GM18867 (cell line): ENCODE measurements at regions not wholly inside any gene's neighbourhood (a gene's known extent, or its start where the extent isn't known, plus 50 kb on each side); places are given as distances from the start of the nearest gene placed in this dataset.

Experiments
- ATAC-seq: cut with Tn5 transposase; IDR thresholded peaks from one replicate; pipeline ENCODE4 v1.9.1; 2021; ENCODE audit warnings: mild to moderate bottlenecking, moderate library complexity; ENCODE audit not compliant: unreplicated experiment

- ATAC-seq, result no peak
Measured at GRCh38 chr22:49239264-49240015, 588.2 kb downstream of the BRD1 start.

GRCh38 chr22:49238181-49239141 lies 589.2 kb downstream of the BRD1 start:
- ATAC-seq, result no peak

GRCh38 chr22:49237703-49238102 lies 590.0 kb downstream of the BRD1 start:
- ATAC-seq, result no peak

GRCh38 chr22:49237279-49237678 lies 590.4 kb downstream of the BRD1 start:
- ATAC-seq, result no peak

GRCh38 chr22:49236541-49237075 lies 591.1 kb downstream of the BRD1 start:
- ATAC-seq, result no peak

GRCh38 chr22:49235463-49236300 lies 592.0 kb downstream of the BRD1 start:
- ATAC-seq, result no peak

- ATAC-seq, result no peak
Measured at GRCh38 chr22:49234459-49234858, 593.2 kb downstream of the BRD1 start.

- no peak for ATAC-seq
Measured at GRCh38 chr22:49233507-49234100, 594.1 kb downstream of the BRD1 start.

- ATAC-seq, result no peak
Measured at GRCh38 chr22:49232319-49233067, 595.2 kb downstream of the BRD1 start.

- ATAC-seq, result no peak
Measured at GRCh38 chr22:49230194-49230577, 597.5 kb downstream of the BRD1 start.

- no peak for ATAC-seq
Measured at GRCh38 chr22:49229483-49230193, 598.0 kb downstream of the BRD1 start.

- ATAC-seq, result no peak
Measured at GRCh38 chr22:49228431-49229037, 599.1 kb downstream of the BRD1 start.

- no peak for ATAC-seq
Measured at GRCh38 chr22:49227670-49228069, 600.0 kb downstream of the BRD1 start.

GRCh38 chr22:49226096-49226495 lies 601.6 kb downstream of the BRD1 start:
- ATAC-seq, result no peak

GRCh38 chr22:49224243-49224642 lies 603.4 kb downstream of the BRD1 start:
- ATAC-seq, result no peak

- no peak for ATAC-seq
Measured at GRCh38 chr22:49218142-49218541, 609.5 kb downstream of the BRD1 start.

GRCh38 chr22:49216579-49216978 lies 611.1 kb downstream of the BRD1 start:
- no peak for ATAC-seq

GRCh38 chr22:49215840-49216239 lies 611.8 kb downstream of the BRD1 start:
- no peak for ATAC-seq

- ATAC-seq, result no peak
Measured at GRCh38 chr22:49214976-49215375, 612.7 kb downstream of the BRD1 start.
